ENCODE measurements at regions not wholly inside any gene's neighbourhood (a gene's known extent, or its start where the extent isn't known, plus 50 kb on each side); places are given as distances from the start of the nearest gene placed in this dataset.

GRCh38 chr2:167900435-167901114 lies 346.8 kb downstream of the STK39 start:
- TF ChIP-seq, protein P1, sequence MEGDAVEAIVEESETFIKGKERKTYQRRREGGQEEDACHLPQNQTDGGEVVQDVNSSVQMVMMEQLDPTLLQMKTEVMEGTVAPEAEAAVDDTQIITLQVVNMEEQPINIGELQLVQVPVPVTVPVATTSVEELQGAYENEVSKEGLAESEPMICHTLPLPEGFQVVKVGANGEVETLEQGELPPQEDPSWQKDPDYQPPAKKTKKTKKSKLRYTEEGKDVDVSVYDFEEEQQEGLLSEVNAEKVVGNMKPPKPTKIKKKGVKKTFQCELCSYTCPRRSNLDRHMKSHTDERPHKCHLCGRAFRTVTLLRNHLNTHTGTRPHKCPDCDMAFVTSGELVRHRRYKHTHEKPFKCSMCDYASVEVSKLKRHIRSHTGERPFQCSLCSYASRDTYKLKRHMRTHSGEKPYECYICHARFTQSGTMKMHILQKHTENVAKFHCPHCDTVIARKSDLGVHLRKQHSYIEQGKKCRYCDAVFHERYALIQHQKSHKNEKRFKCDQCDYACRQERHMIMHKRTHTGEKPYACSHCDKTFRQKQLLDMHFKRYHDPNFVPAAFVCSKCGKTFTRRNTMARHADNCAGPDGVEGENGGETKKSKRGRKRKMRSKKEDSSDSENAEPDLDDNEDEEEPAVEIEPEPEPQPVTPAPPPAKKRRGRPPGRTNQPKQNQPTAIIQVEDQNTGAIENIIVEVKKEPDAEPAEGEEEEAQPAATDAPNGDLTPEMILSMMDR (IDR thresholded peaks at IDR 0.05): no peak

GRCh38 chr2:167898340-167898739 lies 349.1 kb downstream of the STK39 start:
- TF ChIP-seq, protein P1 (IDR thresholded peaks at IDR 0.05): no peak

- TF ChIP-seq, protein P1 (IDR thresholded peaks at IDR 0.05): no peak
Measured at GRCh38 chr2:167891841-167892240, 355.6 kb downstream of the STK39 start.

DNA sequence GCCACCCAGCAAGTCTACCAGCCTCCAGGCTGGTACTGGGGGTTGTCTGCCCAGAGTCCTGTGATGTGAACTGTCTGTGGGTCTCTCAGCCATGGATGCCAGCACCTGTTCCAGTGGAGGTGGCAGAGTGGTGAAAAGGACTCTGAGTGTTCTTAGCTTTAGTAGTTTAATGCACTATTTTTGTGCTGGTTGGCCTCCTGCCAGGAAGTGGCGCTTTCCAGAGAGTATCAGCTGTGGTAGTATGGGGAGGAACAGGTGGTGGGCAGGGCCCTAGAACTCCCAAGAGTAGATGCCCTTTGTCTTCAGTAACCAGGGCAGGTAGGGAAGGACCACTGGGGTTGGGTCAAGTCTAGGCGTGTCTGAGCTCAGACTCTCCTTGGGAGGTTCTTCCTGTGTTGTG lies 356.7 kb downstream of the STK39 start:
- TF ChIP-seq, protein P1 (IDR thresholded peaks at IDR 0.05): no peak

- TF ChIP-seq, protein P1 (IDR thresholded peaks at IDR 0.05): no peak
Measured at GRCh38 chr2:167880415-167880814, 367.0 kb downstream of the STK39 start.

GRCh38 chr2:167875529-167875928 lies 371.9 kb downstream of the STK39 start:
- TF ChIP-seq, protein P1 (IDR thresholded peaks at IDR 0.05): no peak

DNA sequence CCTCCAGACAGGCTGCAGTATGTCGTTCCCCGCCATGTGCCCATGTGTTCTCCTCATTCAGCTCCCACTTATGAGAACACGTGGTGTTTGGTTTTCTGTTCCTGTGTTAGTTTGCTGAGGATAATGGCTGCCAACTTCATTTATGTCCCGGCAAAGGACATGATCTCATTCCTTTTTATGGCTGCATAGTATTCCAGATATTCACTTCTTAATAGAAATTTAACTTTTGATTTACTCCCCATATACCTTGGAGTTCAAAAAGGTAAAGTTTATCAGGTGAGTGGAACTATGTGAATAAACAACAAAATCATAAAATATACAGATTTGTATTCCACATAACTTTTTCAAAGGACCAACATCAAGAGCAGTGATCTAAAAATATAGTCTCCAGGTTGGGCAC lies 372.6 kb downstream of the STK39 start:
- TF ChIP-seq, protein P1 (IDR thresholded peaks at IDR 0.05): no peak

DNA sequence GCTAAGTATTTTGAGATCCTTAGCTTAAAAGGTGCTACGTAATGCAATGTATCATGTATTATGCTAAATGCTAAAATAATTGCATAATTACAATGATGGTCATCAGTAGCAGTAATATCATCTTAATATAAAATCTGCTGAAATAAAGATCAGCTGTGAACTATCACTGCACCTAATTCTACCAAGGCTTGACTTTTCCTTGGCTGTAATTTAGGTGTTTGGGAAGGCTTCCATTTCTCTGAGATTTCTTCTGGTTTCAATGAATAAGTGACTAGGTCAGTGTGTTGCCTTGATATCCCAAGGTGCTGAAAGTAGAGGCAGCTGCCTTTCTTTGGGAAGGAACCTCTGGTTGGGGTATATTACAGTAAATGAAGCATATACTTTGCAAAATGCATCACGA lies 376.1 kb downstream of the STK39 start:
- TF ChIP-seq, protein P1 (IDR thresholded peaks at IDR 0.05): no peak
